BJ (cell line): ENCODE measurements at regions not wholly inside any gene's neighbourhood (a gene's known extent, or its start where the extent isn't known, plus 50 kb on each side); places are given as distances from the start of the nearest gene placed in this dataset.

Experiments used
- CTCF ChIA-PET: fragments of 350-600 bp; formaldehyde crosslinking; extraction: SDS; loops from one replicate; lab custom pipeline; 2021; ENCODE audit warnings: antibody characterized with exemption, inconsistent platforms; lab: Yijun Ruan, JAX
- POLR2A ChIA-PET: fragments of 300-600 bp; sonication (Branson Sonifier 250); formaldehyde crosslinking; extraction: SDS; loops from one replicate; lab custom pipeline; 2021; ENCODE audit warnings: antibody characterized with exemption; lab: Charles Lee
- DNase-seq: peaks from one replicate; pipeline ENCODE4 v3.0.0-alpha.2; 2011; ENCODE audit warnings: low read depth
- H3K27me3 ChIP-seq: 2 replicates; pipeline ENCODE4 v1.6.0; 2011; ENCODE audit warnings: low read length; ENCODE audit not compliant: control insufficient read depth, insufficient read depth
- H3K36me3 ChIP-seq: 2 replicates; pipeline ENCODE4 v1.5.1; 2011; ENCODE audit warnings: low read length; ENCODE audit not compliant: control insufficient read depth, insufficient read depth
- H3K4me3 ChIP-seq: 2 replicates; pipeline ENCODE4 v1.5.1; 2011; ENCODE audit warnings: low read depth, mild to moderate bottlenecking, control low read depth, low read length
- CTCF ChIP-seq: IDR thresholded peaks from 2 replicates; pipeline ENCODE4 v1.5.1; 2011; ENCODE audit warnings: low read depth, mild to moderate bottlenecking, control low read depth, inconsistent platforms, low read length, moderate library complexity; ENCODE audit not compliant: insufficient read depth

GRCh38 chr2:118349365-118349764 lies 261.1 kb downstream of the INSIG2 start:
- H3K4me3 ChIP-seq: no peak overlapping the region
- ChIA-PET CTCF (interaction anchor here (1.2 kb wide), 1 partner anchor 20 kb away, joined by 3 read pairs; no protein-coding TSS in a partner anchor), POLR2A (no interaction called here)
- DNase-seq: no peak
- peaks cover 3% of the 10 kb centered on the region; the same call in 1 of the 2 replicates for H3K27me3 ChIP-seq
- TF ChIP-seq CTCF: no peak
- H3K36me3 ChIP-seq: no peaks in the 10 kb centered on the region

- Histone ChIP-seq H3K27me3 (peaks cover 3% of the 10 kb centered on the region; the same call in 1 of the 2 replicates), H3K4me3 (no peak overlapping the region), H3K36me3 (no peaks in the 10 kb centered on the region)
- ChIA-PET CTCF (interaction anchor here (1.2 kb wide), 1 partner anchor 21 kb away, joined by 3 read pairs; no protein-coding TSS in a partner anchor), POLR2A (no interaction called here)
- TF ChIP-seq CTCF: no peak
- no peak for DNase-seq
Observed at GRCh38 chr2:118348380-118349034, 260.2 kb downstream of the INSIG2 start.

GRCh38 chr2:118345465-118345864 lies 257.2 kb downstream of the INSIG2 start:
- Histone ChIP-seq H3K27me3 (peaks cover 3% of the 10 kb centered on the region), H3K4me3 (no peak overlapping the region), H3K36me3 (no peaks in the 10 kb centered on the region)
- DNase-seq: no peak
- POLR2A ChIA-PET: no interaction called here
- no peak for TF ChIP-seq CTCF
- CTCF ChIA-PET: interaction anchor here (2.0 kb wide), 1 partner anchor 510 kb away, joined by 4 read pairs; no protein-coding TSS in a partner anchor

- H3K36me3 ChIP-seq: no peaks in the 10 kb centered on the region
- CTCF ChIA-PET: no interaction called here
- POLR2A ChIA-PET: no interaction called here
- H3K27me3 ChIP-seq: no peaks in the 10 kb centered on the region; the same call in 1 of the 2 replicates
- TF ChIP-seq CTCF: no peak
- no peak overlapping the region for H3K4me3 ChIP-seq
- no peak for DNase-seq
Observed at GRCh38 chr2:118340103-118340502, 251.8 kb downstream of the INSIG2 start.

- Histone ChIP-seq H3K27me3 (no peaks in the 10 kb centered on the region; the same call in 1 of the 2 replicates), H3K36me3 (no peaks in the 10 kb centered on the region), H3K4me3 (no peak overlapping the region)
- ChIA-PET POLR2A (no interaction called here), CTCF (interaction anchor here (0.6 kb wide), 1 partner anchor 27 kb away, joined by 3 read pairs; no protein-coding TSS in a partner anchor)
- no peak for TF ChIP-seq CTCF
- no peak for DNase-seq
Observed at GRCh38 chr2:118339386-118339785, 251.1 kb downstream of the INSIG2 start.
